Hypothalamus (tissue), 51 donors: ENCODE measurements at regions not wholly inside any gene's neighbourhood (a gene's known extent, or its start where the extent isn't known, plus 50 kb on each side); places are given as distances from the start of the nearest gene placed in this dataset.
A peak's percentile ranks its signal among the peaks of the same experiment; 100 is the strongest.
"Not testable (repeated sequence)": the region's sequence is repeated elsewhere in the genome, so short reads cannot be mapped to it uniquely, and the experiment has no call there.

Experiments used
- DNase-seq, 51 donors: peaks; one replicate each; lab custom pipeline; 2025; lab: John Stamatoyannopoulos, UW

- DNase-seq, result no peak
These were observed 147.9 kb downstream of the SOX4 start for GRCh38 chr6:21741221-21742109.

- no peak for DNase-seq
These were observed 148.7 kb downstream of the SOX4 start for GRCh38 chr6:21742238-21742660.

- no peak for DNase-seq
These were observed 150.8 kb downstream of the SOX4 start for GRCh38 chr6:21744331-21744730.

GRCh38 chr6:21745543-21746337 lies 152.2 kb downstream of the SOX4 start:
- no peak for DNase-seq

GRCh38 chr6:21747441-21747840 lies 153.9 kb downstream of the SOX4 start:
- DNase-seq, result peak in 5 of 51 donors; percentile 1 to 23 (median 1)

GRCh38 chr6:21748343-21749056 lies 154.9 kb downstream of the SOX4 start:
- DNase-seq, result no peak

GRCh38 chr6:21749754-21750153 lies 156.2 kb downstream of the SOX4 start:
- no peak for DNase-seq

GRCh38 chr6:21750575-21750974 lies 157.0 kb downstream of the SOX4 start:
- no peak for DNase-seq

GRCh38 chr6:21751608-21752007 lies 158.1 kb downstream of the SOX4 start:
- no peak for DNase-seq

GRCh38 chr6:21752054-21752811 lies 158.7 kb downstream of the SOX4 start:
- no peak for DNase-seq

- no peak for DNase-seq
These were observed 159.9 kb downstream of the SOX4 start for GRCh38 chr6:21753241-21754108.

GRCh38 chr6:21754891-21755290 lies 161.3 kb downstream of the SOX4 start:
- DNase-seq, result no peak

- no peak for DNase-seq
These were observed 162.9 kb downstream of the SOX4 start for GRCh38 chr6:21756487-21756886.

- not testable (repeated sequence) for DNase-seq
These were observed 163.8 kb downstream of the SOX4 start for GRCh38 chr6:21757392-21757791.

- no peak for DNase-seq
These were observed 166.2 kb downstream of the SOX4 start for GRCh38 chr6:21759721-21760120.

GRCh38 chr6:21761053-21761730 lies 167.6 kb downstream of the SOX4 start:
- DNase-seq, result not testable (repeated sequence)

GRCh38 chr6:21764989-21765388 lies 171.4 kb downstream of the SOX4 start:
- DNase-seq, result no peak

- no peak for DNase-seq
These were observed 174.5 kb downstream of the SOX4 start for GRCh38 chr6:21767891-21768648.
